ENCODE measurements at regions not wholly inside any gene's neighbourhood (a gene's known extent, or its start where the extent isn't known, plus 50 kb on each side); places are given as distances from the start of the nearest gene placed in this dataset.

- DNase-seq (ENCODE audit: low spot score): no peak
Observed at GRCh38 chr5:74321326-74321725, 319.2 kb downstream of the ENC1 start.

DNA sequence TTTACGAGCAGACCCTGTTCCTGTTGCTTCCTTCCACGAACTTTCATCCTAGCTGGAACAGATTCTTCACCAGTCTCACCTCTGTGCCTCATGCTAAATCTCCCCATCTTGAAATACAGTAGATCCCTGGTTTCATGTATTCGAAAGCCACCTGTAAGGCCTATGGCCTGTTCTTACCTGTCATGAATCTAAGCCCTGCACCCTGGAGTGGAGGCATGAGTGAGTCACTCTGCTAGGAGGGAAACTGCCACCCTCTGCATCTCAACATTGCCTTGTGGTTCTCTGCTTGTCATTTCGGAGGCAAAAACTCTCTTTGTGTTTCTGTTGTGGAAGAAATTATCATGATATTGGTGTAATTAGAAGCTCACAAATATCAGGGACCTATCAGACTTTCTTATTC, 320.0 kb downstream of the ENC1 start:
- DNase-seq (ENCODE audit: low spot score): no peak

DNA sequence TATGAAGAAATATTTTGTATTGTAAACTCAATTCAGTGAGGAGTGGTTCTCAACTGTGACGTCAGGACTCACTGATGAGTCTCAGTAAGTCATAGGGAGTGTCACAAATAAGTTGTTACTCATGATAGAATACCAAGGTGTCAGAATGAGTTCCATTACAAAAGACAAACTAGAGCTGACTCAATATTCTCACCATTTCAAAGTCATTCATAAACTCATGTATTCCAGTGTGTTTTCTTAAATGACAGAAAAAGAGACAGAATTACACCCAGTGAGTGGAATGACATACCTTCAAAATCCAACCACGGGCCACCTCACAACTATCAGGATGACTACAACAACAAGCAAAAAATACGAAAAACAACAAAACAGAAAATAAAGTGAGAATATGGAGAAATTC, 321.5 kb downstream of the ENC1 start:
- DNase-seq (ENCODE audit: low spot score): no peak

DNA sequence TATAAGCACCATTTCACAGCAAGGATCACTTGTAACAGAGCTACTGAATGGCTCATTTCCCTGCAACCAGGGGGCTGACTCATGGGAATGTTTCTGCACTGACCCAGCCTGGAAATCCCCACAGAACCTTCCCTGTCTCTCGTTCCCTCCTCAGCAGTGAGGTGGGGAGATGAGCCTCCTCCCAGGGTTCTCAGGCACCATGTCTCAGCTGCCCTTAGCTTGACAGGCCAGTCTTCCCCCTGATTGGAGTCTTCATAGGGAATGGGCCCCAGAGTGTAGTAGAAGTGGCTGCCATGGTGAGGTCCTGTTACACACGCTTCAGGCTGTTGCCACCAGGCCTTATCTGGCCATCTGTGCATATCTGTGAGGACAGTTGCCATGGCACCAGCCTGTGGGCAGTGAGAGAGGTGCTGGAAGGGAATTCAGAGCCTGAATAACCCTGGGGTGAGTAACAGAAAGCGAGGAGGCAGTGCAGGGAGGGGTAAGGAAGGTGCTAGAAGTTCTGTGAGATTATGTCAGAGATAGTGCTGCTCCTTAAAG, 324.4 kb downstream of the ENC1 start:
- no peak for DNase-seq (ENCODE audit: low spot score)

- DNase-seq (ENCODE audit: low spot score): no peak
Observed at GRCh38 chr5:74314906-74315305, 325.6 kb downstream of the ENC1 start.

DNA sequence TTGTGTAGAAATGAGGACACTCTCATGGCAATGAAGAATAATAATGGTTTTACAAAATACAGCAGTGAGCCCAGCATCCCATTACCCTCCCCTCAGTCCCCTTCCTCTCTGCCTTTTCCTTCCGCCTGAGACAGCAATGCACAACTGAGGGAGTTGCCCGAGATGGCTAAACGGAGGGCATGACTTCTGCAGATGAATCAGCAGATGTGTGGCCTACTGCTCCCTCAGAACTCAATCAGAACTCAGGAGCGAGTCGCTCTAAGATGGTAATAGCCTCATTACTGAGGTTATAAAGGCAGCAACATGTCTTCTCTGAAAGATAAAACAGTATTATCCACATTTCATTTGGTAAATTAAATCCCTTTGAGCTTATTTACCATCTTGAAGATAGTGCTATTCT, 326.6 kb downstream of the ENC1 start:
- no peak for DNase-seq (ENCODE audit: low spot score)

DNA sequence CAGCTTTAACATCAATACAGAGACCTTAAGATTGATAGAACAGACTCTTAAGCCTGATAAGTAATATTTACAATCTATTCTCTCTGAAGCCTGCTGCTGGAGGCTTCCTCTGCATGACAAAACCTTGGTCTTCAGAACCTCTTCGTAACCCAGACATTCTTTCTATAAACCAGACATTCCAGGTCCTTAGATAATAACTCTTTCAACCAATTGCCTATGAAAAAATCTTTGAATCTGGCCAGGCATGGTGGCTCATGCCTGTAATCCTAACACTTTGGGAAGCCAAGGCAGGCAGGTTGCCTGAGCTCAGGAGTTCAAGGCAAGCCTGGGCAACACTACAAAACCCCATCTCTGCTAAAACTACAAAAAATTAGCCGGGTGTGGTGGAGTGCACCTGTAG, 327.8 kb downstream of the ENC1 start:
- no peak for DNase-seq (ENCODE audit: low spot score)

GRCh38 chr5:74311961-74312360, 328.6 kb downstream of the ENC1 start:
- DNase-seq (ENCODE audit: low spot score): no peak

GRCh38 chr5:74310997-74311930, 329.3 kb downstream of the ENC1 start:
- no peak for DNase-seq (ENCODE audit: low spot score)

DNA sequence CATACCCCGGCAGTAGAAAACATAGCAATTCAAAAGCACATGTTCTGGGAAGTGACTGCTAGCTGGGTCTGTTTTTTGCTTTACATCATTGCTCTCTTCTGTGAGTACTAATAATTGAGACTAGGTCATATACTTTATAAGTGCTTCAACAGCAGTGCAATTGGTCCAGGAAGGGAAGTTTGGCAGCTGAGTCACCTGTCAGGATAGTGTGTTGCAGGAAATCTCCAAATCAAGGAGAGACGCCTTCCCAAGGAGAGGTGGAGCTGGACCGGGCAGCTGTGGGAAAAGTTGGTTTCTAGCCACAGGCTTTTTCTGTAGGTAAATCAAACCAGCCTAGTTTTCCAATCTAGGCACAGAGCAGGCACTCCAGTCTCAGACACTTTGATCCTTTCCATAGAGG, 330.1 kb downstream of the ENC1 start:
- no peak for DNase-seq (ENCODE audit: low spot score)

- DNase-seq (ENCODE audit: low spot score): no peak
Observed at GRCh38 chr5:74309050-74309449, 331.5 kb downstream of the ENC1 start.

GRCh38 chr5:74306845-74307244, 333.7 kb downstream of the ENC1 start:
- no peak for DNase-seq (ENCODE audit: low spot score)

DNA sequence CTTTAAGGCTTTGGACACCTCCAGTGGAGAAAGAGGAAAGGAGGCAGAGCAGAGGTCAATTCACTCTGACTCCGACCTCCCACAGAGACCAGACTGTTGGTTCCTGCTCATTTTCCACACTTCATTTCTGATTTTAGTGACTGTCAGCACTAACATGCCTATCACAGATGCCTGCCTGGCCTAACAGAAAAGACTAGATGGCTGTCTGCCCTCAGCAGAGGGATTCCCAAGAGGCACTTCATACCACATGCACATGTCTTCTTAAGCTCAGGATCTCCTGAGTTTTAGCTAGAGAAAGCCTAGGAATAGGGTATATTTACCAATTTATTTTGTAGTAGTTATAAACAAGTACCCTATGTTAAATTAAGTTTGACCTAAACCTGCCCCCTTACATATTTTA, 336.0 kb downstream of the ENC1 start:
- no peak for DNase-seq (ENCODE audit: low spot score)

- DNase-seq (ENCODE audit: low spot score): no peak
Observed at GRCh38 chr5:74303578-74303977, 336.9 kb downstream of the ENC1 start.

GRCh38 chr5:74301576-74301975, 339.0 kb downstream of the ENC1 start:
- DNase-seq (ENCODE audit: low spot score): no peak

DNA sequence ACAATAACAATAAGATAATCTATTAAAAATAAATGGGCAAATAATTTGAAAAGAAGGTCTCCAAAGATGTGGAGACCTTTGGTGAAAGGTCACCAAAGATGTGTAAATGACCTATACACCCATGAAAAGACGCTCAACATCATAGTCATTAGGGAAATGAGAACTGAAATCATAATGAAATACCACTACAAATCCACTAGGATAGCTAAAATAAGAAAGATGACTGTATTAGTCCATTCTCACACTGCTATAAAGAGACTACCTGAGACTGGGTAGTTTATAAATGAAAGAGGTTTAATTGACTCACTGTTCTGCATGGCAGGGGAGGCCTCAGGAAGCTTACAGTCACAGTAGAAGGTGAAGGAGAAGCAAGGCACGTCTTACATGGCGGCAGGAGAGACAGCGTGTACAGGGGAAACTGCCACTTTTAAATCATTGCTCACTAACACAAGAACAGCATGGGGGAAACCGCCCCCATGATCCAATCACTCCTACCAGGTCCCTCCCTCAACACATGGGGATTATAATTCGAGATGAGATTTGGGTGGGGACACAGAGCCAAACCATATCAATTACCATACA, 339.6 kb downstream of the ENC1 start:
- no peak for DNase-seq (ENCODE audit: low spot score)

- DNase-seq (ENCODE audit: low spot score): no peak
Observed at GRCh38 chr5:74299833-74300232, 340.7 kb downstream of the ENC1 start.

DNA sequence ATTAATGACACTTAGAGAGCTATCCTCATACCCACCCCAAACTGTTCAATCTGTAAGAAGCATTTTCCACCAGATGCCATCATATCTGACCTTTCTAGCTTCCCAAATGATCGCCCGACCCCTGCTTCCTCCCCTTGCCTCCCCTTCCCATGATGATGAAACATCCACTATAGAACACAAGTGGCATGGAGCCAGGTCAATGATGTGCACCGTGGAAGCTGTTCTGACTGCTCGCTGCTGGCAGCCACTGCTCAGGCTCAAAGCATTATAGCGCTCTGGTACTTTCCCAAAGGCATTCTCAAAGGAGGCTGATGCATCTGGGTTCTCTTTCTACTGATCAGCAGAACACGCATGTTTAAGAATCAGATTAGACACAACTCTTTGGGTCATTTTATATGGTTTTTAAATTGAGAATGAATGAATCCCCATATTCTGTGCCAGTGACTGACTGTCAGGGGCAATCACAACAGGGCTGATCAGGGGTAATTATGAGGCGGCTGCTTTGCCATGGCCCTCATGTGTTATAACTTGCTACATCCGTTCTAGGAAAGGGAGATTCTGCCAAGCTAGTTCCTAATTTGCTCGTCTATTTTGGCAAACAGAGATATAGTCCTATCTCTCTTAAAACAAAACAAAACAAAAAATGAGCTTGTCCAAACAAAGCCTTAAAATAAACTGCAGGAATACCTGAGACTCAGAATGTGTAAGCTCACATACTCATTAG, 343.7 kb downstream of the ENC1 start:
- no peak for DNase-seq (ENCODE audit: low spot score)

GRCh38 chr5:74295676-74296075, 344.9 kb downstream of the ENC1 start:
- DNase-seq (ENCODE audit: low spot score): no peak

GRCh38 chr5:74295141-74295540, 345.4 kb downstream of the ENC1 start:
- DNase-seq (ENCODE audit: low spot score): no peak

- DNase-seq (ENCODE audit: low spot score): no peak
Observed at GRCh38 chr5:74294231-74294705, 346.3 kb downstream of the ENC1 start.

- DNase-seq (ENCODE audit: low spot score): no peak
Observed at GRCh38 chr5:74293182-74293581, 347.3 kb downstream of the ENC1 start.
